ENCODE measurements at regions not wholly inside any gene's neighbourhood (a gene's known extent, or its start where the extent isn't known, plus 50 kb on each side); places are given as distances from the start of the nearest gene placed in this dataset.

DNA sequence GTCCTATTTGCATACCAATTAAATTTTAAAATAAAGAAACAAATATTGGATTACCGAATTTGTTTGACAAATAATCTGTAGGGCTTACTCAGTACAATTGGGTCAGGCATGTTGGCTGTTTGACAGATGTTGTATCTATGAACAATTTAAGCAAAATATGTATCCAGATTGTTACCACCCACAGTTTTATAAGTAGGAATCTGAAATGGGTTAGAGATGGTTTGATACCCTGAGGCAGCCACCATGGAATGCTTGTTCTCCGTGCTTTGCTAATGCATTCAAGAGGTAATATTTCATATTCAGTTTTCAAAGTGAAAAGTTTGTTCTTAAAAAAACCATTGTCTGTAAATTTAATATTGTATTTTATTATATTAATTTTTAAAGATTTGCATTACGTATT, 285.1 kb upstream of the ARRDC3 start:
- H4K20me1 ChIP-seq (ENCODE audit: control insufficient read depth, insufficient read depth, low read depth, low read length): no peaks in the 10 kb centered on the region
- no peak for TF ChIP-seq EZH2phosphoT487 (IDR thresholded peaks at IDR 0.05; ENCODE audit: borderline replicate concordance, low read length)
- TF ChIP-seq, protein P1, sequence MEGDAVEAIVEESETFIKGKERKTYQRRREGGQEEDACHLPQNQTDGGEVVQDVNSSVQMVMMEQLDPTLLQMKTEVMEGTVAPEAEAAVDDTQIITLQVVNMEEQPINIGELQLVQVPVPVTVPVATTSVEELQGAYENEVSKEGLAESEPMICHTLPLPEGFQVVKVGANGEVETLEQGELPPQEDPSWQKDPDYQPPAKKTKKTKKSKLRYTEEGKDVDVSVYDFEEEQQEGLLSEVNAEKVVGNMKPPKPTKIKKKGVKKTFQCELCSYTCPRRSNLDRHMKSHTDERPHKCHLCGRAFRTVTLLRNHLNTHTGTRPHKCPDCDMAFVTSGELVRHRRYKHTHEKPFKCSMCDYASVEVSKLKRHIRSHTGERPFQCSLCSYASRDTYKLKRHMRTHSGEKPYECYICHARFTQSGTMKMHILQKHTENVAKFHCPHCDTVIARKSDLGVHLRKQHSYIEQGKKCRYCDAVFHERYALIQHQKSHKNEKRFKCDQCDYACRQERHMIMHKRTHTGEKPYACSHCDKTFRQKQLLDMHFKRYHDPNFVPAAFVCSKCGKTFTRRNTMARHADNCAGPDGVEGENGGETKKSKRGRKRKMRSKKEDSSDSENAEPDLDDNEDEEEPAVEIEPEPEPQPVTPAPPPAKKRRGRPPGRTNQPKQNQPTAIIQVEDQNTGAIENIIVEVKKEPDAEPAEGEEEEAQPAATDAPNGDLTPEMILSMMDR (IDR thresholded peaks at IDR 0.05; ENCODE audit: low read depth, low read length, poor library complexity, severe bottlenecking): no peak
- H3K4me1 ChIP-seq (ENCODE audit: control insufficient read depth, low read length): no peaks in the 10 kb centered on the region
- H3K36me3 ChIP-seq (ENCODE audit: control insufficient read depth, low read length): no peaks in the 10 kb centered on the region
- H3K9me3 ChIP-seq (ENCODE audit: control insufficient read depth, insufficient read depth, low read length): no peaks in the 10 kb centered on the region
- H3K27ac ChIP-seq (ENCODE audit: low read depth, low read length): no peak overlapping the region
- no peak overlapping the region for H3K4me3 ChIP-seq (ENCODE audit: low read length)
- no peak overlapping the region for H3K4me2 ChIP-seq (ENCODE audit: low read length)
- H3K9me2 ChIP-seq (replicated peaks; ENCODE audit: control insufficient read depth, low read length): no peaks in the 10 kb centered on the region
- no peaks in the 10 kb centered on the region for H3F3A ChIP-seq (ENCODE audit: control insufficient read depth, insufficient read depth)
- H3K79me2 ChIP-seq (ENCODE audit: control insufficient read depth, low read length): no peaks in the 10 kb centered on the region
- peaks cover 2% of the 10 kb centered on the region; the same call in 1 of the 2 replicates for H3K27me3 ChIP-seq (ENCODE audit: control insufficient read depth, low read length)

DNA sequence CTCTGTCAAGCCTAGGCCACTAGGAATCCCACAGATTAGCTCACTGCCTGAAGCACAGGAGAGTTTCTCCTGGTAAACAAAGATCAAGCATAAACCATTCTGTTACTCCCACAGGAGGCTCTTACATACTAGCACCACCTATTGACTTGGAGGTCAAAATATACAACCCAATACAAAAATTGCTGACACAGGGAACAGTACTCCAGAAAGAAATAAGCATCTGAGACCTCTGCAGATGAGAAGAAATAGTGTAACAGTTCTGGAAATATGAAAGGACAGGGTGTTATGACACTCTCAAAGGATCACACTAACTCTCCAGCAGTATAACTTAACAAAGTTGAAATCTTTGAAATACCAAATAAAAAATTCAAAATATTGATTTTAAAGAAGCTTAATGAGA, 269.6 kb upstream of the ARRDC3 start:
- Histone ChIP-seq H3K27ac (ENCODE audit: low read depth, low read length) (no peak overlapping the region), H3K79me2 (ENCODE audit: control insufficient read depth, low read length) (no peaks in the 10 kb centered on the region), H3K9me2 (replicated peaks; ENCODE audit: control insufficient read depth, low read length) (no peaks in the 10 kb centered on the region), H3K4me1 (ENCODE audit: control insufficient read depth, low read length) (no peaks in the 10 kb centered on the region), H4K20me1 (ENCODE audit: control insufficient read depth, insufficient read depth, low read depth, low read length) (no peaks in the 10 kb centered on the region), H3K36me3 (ENCODE audit: control insufficient read depth, low read length) (no peaks in the 10 kb centered on the region), H3F3A (ENCODE audit: control insufficient read depth, insufficient read depth) (no peaks in the 10 kb centered on the region), H3K4me3 (ENCODE audit: low read length) (no peak overlapping the region), H3K4me2 (ENCODE audit: low read length) (no peak overlapping the region), H3K27me3 (ENCODE audit: control insufficient read depth, low read length) (no peaks in the 10 kb centered on the region), H3K9me3 (ENCODE audit: control insufficient read depth, insufficient read depth, low read length) (peaks cover 3% of the 10 kb centered on the region; the same call in 1 of the 2 replicates)
- no peak for TF ChIP-seq EZH2phosphoT487 (IDR thresholded peaks at IDR 0.05; ENCODE audit: borderline replicate concordance, low read length)
- TF ChIP-seq, protein P1 (IDR thresholded peaks at IDR 0.05; ENCODE audit: low read depth, low read length, poor library complexity, severe bottlenecking): no peak

DNA sequence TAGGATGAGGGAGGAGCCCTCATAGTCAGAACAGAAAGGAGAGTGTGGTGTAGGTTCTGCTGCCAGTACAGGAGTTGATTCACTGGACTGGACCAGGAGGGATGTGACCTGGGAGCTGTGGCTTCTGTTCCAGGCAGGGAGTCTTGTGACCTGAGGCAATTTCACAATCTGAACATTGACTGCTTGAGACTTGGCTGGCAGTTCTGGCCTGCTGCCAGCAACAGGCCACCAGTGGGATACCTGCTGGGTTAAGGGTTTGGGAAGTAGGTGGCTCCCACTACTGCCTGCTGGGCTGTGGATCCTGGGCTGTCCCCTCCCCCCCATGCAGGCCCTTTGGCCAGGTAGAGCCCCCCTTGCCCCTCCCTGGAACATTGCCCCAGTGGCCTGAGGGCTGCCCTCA, 268.6 kb upstream of the ARRDC3 start:
- Histone ChIP-seq H3K27ac (ENCODE audit: low read depth, low read length) (no peak overlapping the region), H3K9me2 (replicated peaks; ENCODE audit: control insufficient read depth, low read length) (no peaks in the 10 kb centered on the region), H3K27me3 (ENCODE audit: control insufficient read depth, low read length) (no peaks in the 10 kb centered on the region), H3F3A (ENCODE audit: control insufficient read depth, insufficient read depth) (no peaks in the 10 kb centered on the region), H3K36me3 (ENCODE audit: control insufficient read depth, low read length) (no peaks in the 10 kb centered on the region), H4K20me1 (ENCODE audit: control insufficient read depth, insufficient read depth, low read depth, low read length) (no peaks in the 10 kb centered on the region), H3K9me3 (ENCODE audit: control insufficient read depth, insufficient read depth, low read length) (peaks cover 3% of the 10 kb centered on the region; the same call in 1 of the 2 replicates), H3K4me2 (ENCODE audit: low read length) (no peak overlapping the region), H3K4me3 (ENCODE audit: low read length) (no peak overlapping the region), H3K4me1 (ENCODE audit: control insufficient read depth, low read length) (no peaks in the 10 kb centered on the region), H3K79me2 (ENCODE audit: control insufficient read depth, low read length) (no peaks in the 10 kb centered on the region)
- no peak for TF ChIP-seq EZH2phosphoT487 (IDR thresholded peaks at IDR 0.05; ENCODE audit: borderline replicate concordance, low read length)
- TF ChIP-seq, protein P1 (IDR thresholded peaks at IDR 0.05; ENCODE audit: low read depth, low read length, poor library complexity, severe bottlenecking): no peak

All from DOHH2 (cell line).